DND-41 (cell line): ENCODE measurements at regions not wholly inside any gene's neighbourhood (a gene's known extent, or its start where the extent isn't known, plus 50 kb on each side); places are given as distances from the start of the nearest gene placed in this dataset.

ENCODE experiments used
- ATAC-seq: fragments of 200-7000 bp; cut with Tn5 transposase; 3 replicates; pipeline ENCODE4 v1.9.1; 2021; ENCODE audit warnings: low read depth; ENCODE audit not compliant: insufficient read depth
- DNase-seq: peaks from one replicate; pipeline ENCODE4 v3.0.0-alpha.2; 2020
- H2AFZ ChIP-seq: 2 replicates; pipeline ENCODE4 v1.6.0; 2012; ENCODE audit warnings: low read depth, low read length
- H3K27ac ChIP-seq: 2 replicates; pipeline ENCODE4 v1.5.1; 2012; ENCODE audit warnings: low read length, inconsistent platforms
- H3K27me3 ChIP-seq: fragments of 200-600 bp; sonication (generic); 2 replicates; pipeline ENCODE4 v1.6.0; 2012; ENCODE audit warnings: low read length, mild to moderate bottlenecking, inconsistent platforms; ENCODE audit not compliant: insufficient read depth, poor library complexity
- H3K36me3 ChIP-seq: 2 replicates; pipeline ENCODE4 v1.5.1; 2012; ENCODE audit warnings: low read length, inconsistent platforms; ENCODE audit not compliant: insufficient read depth
- H3K4me1 ChIP-seq: 2 replicates; pipeline ENCODE4 v1.5.1; 2012; ENCODE audit warnings: mild to moderate bottlenecking, low read length; ENCODE audit not compliant: insufficient read depth
- H3K4me2 ChIP-seq: 2 replicates; pipeline ENCODE4 v1.6.0; 2012; ENCODE audit warnings: mild to moderate bottlenecking, moderate library complexity, low read length, inconsistent platforms; ENCODE audit not compliant: insufficient read depth
- H3K4me3 ChIP-seq, 2 experiments: fragments of 200-600 bp in 1 of 2; shearing (Covaris generic) in 1 of 2; 2 replicates each; pipeline ENCODE4 v1.5.1; 2012 to 2016; ENCODE audit warnings: inconsistent platforms in 2 of 2, low read length in 2 of 2, mild to moderate bottlenecking in 2 of 2, low read depth in 1 of 2, moderate library complexity in 1 of 2
- H3K79me2 ChIP-seq: 2 replicates; pipeline ENCODE4 v1.6.0; 2012; ENCODE audit warnings: low read length, inconsistent platforms; ENCODE audit not compliant: insufficient read depth
- H3K9ac ChIP-seq: 2 replicates; pipeline ENCODE4 v1.6.0; 2012; ENCODE audit warnings: low read depth, mild to moderate bottlenecking, inconsistent platforms, low read length, moderate library complexity
- H3K9me3 ChIP-seq: 2 replicates; pipeline ENCODE4 v1.5.1; 2012; ENCODE audit warnings: low read length, moderate library complexity, mild to moderate bottlenecking, inconsistent platforms; ENCODE audit not compliant: insufficient read depth, severe bottlenecking
- H4K20me1 ChIP-seq: 2 replicates; pipeline ENCODE4 v1.6.0; 2012; ENCODE audit warnings: low read length; ENCODE audit not compliant: insufficient read depth
- EZH2 ChIP-seq: IDR thresholded peaks from 3 replicates; pipeline ENCODE4 v1.6.1; 2012; ENCODE audit warnings: borderline replicate concordance, low read depth, mild to moderate bottlenecking, moderate library complexity, low read length, inconsistent platforms; ENCODE audit not compliant: severe bottlenecking
- TF ChIP-seq, protein P1 (sequence below): IDR thresholded peaks from 2 replicates; pipeline ENCODE4 v1.5.1; 2012; ENCODE audit warnings: borderline replicate concordance, low read length, moderate library complexity, mild to moderate bottlenecking; ENCODE audit not compliant: poor library complexity, severe bottlenecking; ENCODE audit errors: extremely low read depth

DNA sequence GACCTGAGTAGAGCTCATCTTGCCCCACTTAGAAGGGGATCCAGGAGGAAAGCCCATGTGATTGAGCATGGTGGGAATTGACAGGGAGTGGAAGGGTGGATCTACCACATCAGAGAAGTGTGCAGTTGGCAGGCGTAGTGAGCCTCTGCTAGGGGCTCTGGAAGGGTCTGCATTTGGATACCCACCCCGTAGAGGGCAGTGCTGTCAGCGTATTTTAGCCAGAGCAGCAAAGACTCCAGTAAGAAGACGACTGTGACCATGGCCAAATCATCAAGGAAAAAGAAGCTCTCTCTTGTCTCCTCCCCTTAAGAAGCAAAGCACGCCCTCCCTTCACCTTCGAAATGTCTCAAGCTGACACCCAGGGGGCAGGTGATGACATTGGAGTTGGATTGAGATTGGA is 68.8 kb upstream of the INHBA start:
- no peak overlapping the region for H3K9ac ChIP-seq
- H4K20me1 ChIP-seq = no peaks in the 10 kb centered on the region
- H3K4me2 ChIP-seq = no peak overlapping the region
- H2AFZ ChIP-seq = no peak overlapping the region
- H3K36me3 ChIP-seq = no peaks in the 10 kb centered on the region
- no peak overlapping the region for H3K27ac ChIP-seq
- H3K27me3 ChIP-seq = no peaks in the 10 kb centered on the region
- TF ChIP-seq EZH2 = no peak
- TF ChIP-seq, protein P1, sequence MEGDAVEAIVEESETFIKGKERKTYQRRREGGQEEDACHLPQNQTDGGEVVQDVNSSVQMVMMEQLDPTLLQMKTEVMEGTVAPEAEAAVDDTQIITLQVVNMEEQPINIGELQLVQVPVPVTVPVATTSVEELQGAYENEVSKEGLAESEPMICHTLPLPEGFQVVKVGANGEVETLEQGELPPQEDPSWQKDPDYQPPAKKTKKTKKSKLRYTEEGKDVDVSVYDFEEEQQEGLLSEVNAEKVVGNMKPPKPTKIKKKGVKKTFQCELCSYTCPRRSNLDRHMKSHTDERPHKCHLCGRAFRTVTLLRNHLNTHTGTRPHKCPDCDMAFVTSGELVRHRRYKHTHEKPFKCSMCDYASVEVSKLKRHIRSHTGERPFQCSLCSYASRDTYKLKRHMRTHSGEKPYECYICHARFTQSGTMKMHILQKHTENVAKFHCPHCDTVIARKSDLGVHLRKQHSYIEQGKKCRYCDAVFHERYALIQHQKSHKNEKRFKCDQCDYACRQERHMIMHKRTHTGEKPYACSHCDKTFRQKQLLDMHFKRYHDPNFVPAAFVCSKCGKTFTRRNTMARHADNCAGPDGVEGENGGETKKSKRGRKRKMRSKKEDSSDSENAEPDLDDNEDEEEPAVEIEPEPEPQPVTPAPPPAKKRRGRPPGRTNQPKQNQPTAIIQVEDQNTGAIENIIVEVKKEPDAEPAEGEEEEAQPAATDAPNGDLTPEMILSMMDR = no peak
- ATAC-seq (no peak), DNase-seq (no peak)
- no peak overlapping the region for H3K4me3 ChIP-seq
- H3K79me2 ChIP-seq = no peaks in the 10 kb centered on the region
- no peaks in the 10 kb centered on the region for H3K9me3 ChIP-seq
- no peaks in the 10 kb centered on the region for H3K4me1 ChIP-seq

DNA sequence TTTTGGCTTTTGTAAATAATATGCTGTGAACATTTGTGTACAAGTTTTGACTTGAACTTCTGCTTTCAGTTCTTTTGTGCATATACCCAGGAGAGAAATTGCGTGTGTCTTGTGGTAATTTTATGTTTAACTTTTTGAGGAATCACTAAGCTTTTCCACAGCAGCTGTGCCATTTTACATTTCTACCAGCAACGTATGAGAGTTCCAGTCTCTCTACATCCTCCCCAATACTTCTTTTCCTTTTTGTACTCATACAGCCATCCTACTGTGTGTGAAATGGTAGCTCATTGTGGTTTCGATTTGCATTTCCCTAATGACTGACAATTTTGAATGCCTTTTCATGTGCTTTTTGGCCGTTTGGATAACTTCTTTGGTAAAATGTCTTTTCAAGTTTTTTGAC is 66.3 kb upstream of the INHBA start:
- Histone ChIP-seq H4K20me1 (no peaks in the 10 kb centered on the region), H3K79me2 (no peaks in the 10 kb centered on the region), H3K4me1 (no peaks in the 10 kb centered on the region), H3K27me3 (no peaks in the 10 kb centered on the region), H3K9ac (no peak overlapping the region), H3K4me2 (no peak overlapping the region), H3K27ac (no peak overlapping the region), H3K4me3 (no peak overlapping the region), H2AFZ (no peak overlapping the region), H3K9me3 (no peaks in the 10 kb centered on the region), H3K36me3 (no peaks in the 10 kb centered on the region)
- TF ChIP-seq, protein P1 = no peak
- TF ChIP-seq EZH2 = no peak
- ATAC-seq (no peak), DNase-seq (no peak)

DNA sequence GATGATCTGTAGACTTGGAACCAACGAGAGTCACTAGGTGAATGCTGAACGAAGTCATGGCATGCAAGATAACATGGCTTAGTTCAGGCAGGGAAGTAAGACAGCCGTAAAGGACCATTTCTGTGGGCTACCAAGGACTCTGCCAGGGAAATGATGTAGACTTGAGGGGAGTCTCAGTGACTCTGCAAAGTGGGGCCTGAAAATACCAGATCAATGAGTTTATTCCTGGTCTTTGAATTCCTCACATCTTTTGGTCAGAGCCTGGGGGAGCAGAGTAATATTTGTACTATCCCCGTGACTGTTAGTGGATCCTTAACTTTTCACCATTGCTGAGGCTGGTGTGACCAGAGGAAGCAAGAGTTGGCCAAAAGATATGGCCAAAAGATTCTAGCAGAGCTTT is 60.7 kb upstream of the INHBA start:
- H3K4me1 ChIP-seq = no peaks in the 10 kb centered on the region
- H3K36me3 ChIP-seq = no peaks in the 10 kb centered on the region
- H3K4me3 ChIP-seq = no peak overlapping the region
- no peak overlapping the region for H3K27ac ChIP-seq
- no peaks in the 10 kb centered on the region for H3K27me3 ChIP-seq
- H3K79me2 ChIP-seq = no peaks in the 10 kb centered on the region
- no peak overlapping the region for H2AFZ ChIP-seq
- ATAC-seq (no peak), DNase-seq (no peak)
- TF ChIP-seq EZH2 = no peak
- TF ChIP-seq, protein P1 = no peak
- no peak overlapping the region for H3K9ac ChIP-seq
- no peaks in the 10 kb centered on the region for H3K9me3 ChIP-seq
- no peaks in the 10 kb centered on the region for H4K20me1 ChIP-seq
- H3K4me2 ChIP-seq = no peak overlapping the region

DNA sequence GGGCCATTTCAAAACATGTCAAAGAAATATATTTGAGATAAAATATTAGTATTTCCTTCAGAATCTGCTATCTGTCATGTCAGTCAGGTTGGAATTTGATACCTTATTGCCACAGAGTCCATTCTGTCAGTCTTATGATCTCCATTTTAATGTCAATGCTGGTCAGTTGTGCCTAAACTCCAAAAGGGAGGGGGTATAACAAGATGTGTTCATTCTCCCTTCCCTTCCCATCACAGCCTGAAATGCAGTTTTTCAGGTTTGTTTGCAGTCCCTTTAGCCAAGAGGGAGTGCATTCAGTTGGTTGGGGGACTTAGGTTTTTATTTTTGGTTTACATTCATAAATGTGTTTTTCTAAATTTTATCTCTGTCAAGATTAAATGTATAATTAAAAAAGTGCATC is 59.8 kb upstream of the INHBA start:
- Histone ChIP-seq H3K4me1 (no peaks in the 10 kb centered on the region), H3K9ac (no peak overlapping the region), H3K79me2 (no peaks in the 10 kb centered on the region), H2AFZ (no peak overlapping the region), H3K4me2 (no peak overlapping the region), H3K27ac (no peak overlapping the region), H3K9me3 (peaks cover 3% of the 10 kb centered on the region), H4K20me1 (no peaks in the 10 kb centered on the region), H3K27me3 (no peaks in the 10 kb centered on the region), H3K4me3 (no peak overlapping the region), H3K36me3 (no peaks in the 10 kb centered on the region)
- TF ChIP-seq, protein P1 = no peak
- TF ChIP-seq EZH2 = no peak
- DNase-seq (no peak), ATAC-seq (no peak)
